Adrenal gland (tissue), 9 donors: ENCODE measurements at regions not wholly inside any gene's neighbourhood (a gene's known extent, or its start where the extent isn't known, plus 50 kb on each side); places are given as distances from the start of the nearest gene placed in this dataset.
"Not testable (repeated sequence)": the region's sequence is repeated elsewhere in the genome, so short reads cannot be mapped to it uniquely, and the experiment has no call there.

Experiments
- DNase-seq, 7 donors: peaks; one replicate each; pipeline ENCODE4 v3.0.0-alpha.2; 2019 to 2020
- H3K27ac ChIP-seq, 5 donors: fragments of 200-600 bp; sonication (generic) in 4 of 5; 1 replicate in 3 of 5; 2 replicates in 2 of 5; pipeline versions ENCODE4 v1.5.1 to v1.8.0; 2016 to 2020; ENCODE audit warnings: mild to moderate bottlenecking in 1 of 5
- H3K27me3 ChIP-seq: fragments of 200-600 bp; 2 replicates; pipeline ENCODE4 v1.8.0; 2021
- H3K36me3 ChIP-seq, 2 donors: fragments of 200-600 bp; replicated peaks in 1 of 2; 1 replicate in 1 of 2; 2 replicates in 1 of 2; pipeline versions ENCODE4 v1.5.1 to v1.8.0; 2018 to 2022
- H3K4me1 ChIP-seq, 2 donors: fragments of 200-600 bp; replicated peaks in 1 of 2; 1 replicate in 1 of 2; 2 replicates in 1 of 2; pipeline versions ENCODE4 v1.5.1 to v1.8.0; 2018 to 2021
- H3K4me3 ChIP-seq, 4 donors: fragments of 200-600 bp; sonication (generic) in 3 of 4; one replicate each; pipeline ENCODE4 v1.5.1; 2016 to 2018
- H3K9me3 ChIP-seq, 3 donors: fragments of 200-600 bp; sonication (generic) in 1 of 3; replicated peaks in 1 of 3; 1 replicate in 2 of 3; 2 replicates in 1 of 3; pipeline versions ENCODE4 v1.5.1 to v1.8.0; 2016 to 2021
- POLR2A ChIP-seq, 2 donors: fragments of 450-650 bp; IDR thresholded peaks; one replicate each; pipeline ENCODE4 v1.6.1; 2017; ENCODE audit warnings: antibody characterized with exemption in 2 of 2, mild to moderate bottlenecking in 2 of 2, moderate library complexity in 1 of 2
- WGBS, 4 donors: extraction: QIAGEN DNeasy Blood & Tissue Kit in 2 of 4; methylation state at CpG; one replicate each; pipeline versions ENCODE4 v1.1.5 to v1.1.7; 2013 to 2017; 5-methylcytosine and 5-hydroxymethylcytosine counted together
- intact Hi-C, 2 donors: fragments of 100-400 bp; cut with DNase I; formaldehyde crosslinking; loops; one replicate each; pipeline versions ENCODE4 v1.14.1 to v1.15.0; 2022 to 2023
- TF ChIP-seq, protein P1 (sequence below), 6 experiments: fragments of 450-650 bp in 4 of 6; fragments of 200-600 bp in 2 of 6; sonication (generic) in 1 of 6; IDR thresholded peaks; 1 replicate in 5 of 6; 2 replicates in 1 of 6; pipeline versions ENCODE4 v1.5.1 to v1.8.0; 2016 to 2021; ENCODE audit warnings: antibody characterized with exemption in 6 of 6, mild to moderate bottlenecking in 2 of 6, moderate library complexity in 1 of 6
- donor health status: healthy with polysubstance abuse.
- donor health status: Bipolar disorder and iron deficiency.
- donor health status: DM: yes; HTN: yes; CAD: no.
- donor health status: DM: no; HTN: no; CAD: no.
- donor health status: DM: no; HTN: no; CAD: no.

GRCh38 chrX:106281383-106281782 lies 113.3 kb downstream of the PWWP3B start:
- no peaks in the 10 kb centered on the region for H3K9me3 ChIP-seq
- no peak overlapping the region for H3K4me3 ChIP-seq
- intact Hi-C loops, result no loop called here
- TF ChIP-seq POLR2A (IDR thresholded peaks at IDR 0.05), result no peak
- TF ChIP-seq, protein P1, sequence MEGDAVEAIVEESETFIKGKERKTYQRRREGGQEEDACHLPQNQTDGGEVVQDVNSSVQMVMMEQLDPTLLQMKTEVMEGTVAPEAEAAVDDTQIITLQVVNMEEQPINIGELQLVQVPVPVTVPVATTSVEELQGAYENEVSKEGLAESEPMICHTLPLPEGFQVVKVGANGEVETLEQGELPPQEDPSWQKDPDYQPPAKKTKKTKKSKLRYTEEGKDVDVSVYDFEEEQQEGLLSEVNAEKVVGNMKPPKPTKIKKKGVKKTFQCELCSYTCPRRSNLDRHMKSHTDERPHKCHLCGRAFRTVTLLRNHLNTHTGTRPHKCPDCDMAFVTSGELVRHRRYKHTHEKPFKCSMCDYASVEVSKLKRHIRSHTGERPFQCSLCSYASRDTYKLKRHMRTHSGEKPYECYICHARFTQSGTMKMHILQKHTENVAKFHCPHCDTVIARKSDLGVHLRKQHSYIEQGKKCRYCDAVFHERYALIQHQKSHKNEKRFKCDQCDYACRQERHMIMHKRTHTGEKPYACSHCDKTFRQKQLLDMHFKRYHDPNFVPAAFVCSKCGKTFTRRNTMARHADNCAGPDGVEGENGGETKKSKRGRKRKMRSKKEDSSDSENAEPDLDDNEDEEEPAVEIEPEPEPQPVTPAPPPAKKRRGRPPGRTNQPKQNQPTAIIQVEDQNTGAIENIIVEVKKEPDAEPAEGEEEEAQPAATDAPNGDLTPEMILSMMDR (IDR thresholded peaks at IDR 0.05), result no peak
- H3K27me3 ChIP-seq, result peaks cover 11% of the 10 kb centered on the region
- H3K4me1 ChIP-seq, result no peaks in the 10 kb centered on the region
- no peak for DNase-seq
- 70 to 81% (median 75%) methylated on average over 2 of the region's 2 CpGs for WGBS, 4 donors
- no peak overlapping the region for H3K27ac ChIP-seq
- no peaks in the 10 kb centered on the region for H3K36me3 ChIP-seq

DNA sequence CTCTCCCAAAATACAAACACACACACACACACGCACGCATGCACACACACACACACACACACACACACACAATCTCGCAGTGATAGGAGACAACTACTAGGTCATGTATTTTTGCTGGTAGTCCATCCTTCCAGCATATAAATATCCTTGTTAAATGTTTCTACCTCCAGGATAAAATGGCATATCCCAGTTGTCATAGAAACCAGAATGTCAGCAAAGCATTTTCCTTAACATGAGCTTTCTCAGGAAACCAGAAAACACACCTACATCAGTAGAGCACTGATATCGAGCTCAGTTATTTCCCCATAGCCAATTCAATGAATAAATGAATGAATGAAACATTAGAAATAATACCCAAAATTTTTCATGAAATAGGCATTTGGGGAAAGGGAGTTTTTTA lies 115.7 kb downstream of the PWWP3B start:
- TF ChIP-seq, protein P1 (IDR thresholded peaks at IDR 0.05), result no peak
- no peak for TF ChIP-seq POLR2A (IDR thresholded peaks at IDR 0.05)
- intact Hi-C loops, result no loop called here
- WGBS, 4 donors, result 71 to 83% (median 75%) methylated on average over 4 of the region's 4 CpGs
- no peaks in the 10 kb centered on the region for H3K4me1 ChIP-seq
- H3K4me3 ChIP-seq, result no peak overlapping the region
- H3K27ac ChIP-seq, result no peak overlapping the region
- H3K36me3 ChIP-seq, result no peaks in the 10 kb centered on the region
- H3K27me3 ChIP-seq, result peaks cover 11% of the 10 kb centered on the region
- H3K9me3 ChIP-seq, result no peaks in the 10 kb centered on the region
- DNase-seq, result no peak

- no peak for DNase-seq
- Histone ChIP-seq H3K9me3 (no peaks in the 10 kb centered on the region), H3K27ac (no peak overlapping the region), H3K27me3 (peaks cover 8% of the 10 kb centered on the region), H3K4me1 (no peaks in the 10 kb centered on the region), H3K36me3 (no peaks in the 10 kb centered on the region), H3K4me3 (no peak overlapping the region)
- intact Hi-C loops, result no loop called here
- TF ChIP-seq, protein P1 (IDR thresholded peaks at IDR 0.05), result no peak
- no peak for TF ChIP-seq POLR2A (IDR thresholded peaks at IDR 0.05)
- 45 to 77% (median 58%) methylated on average over 2 of the region's 2 CpGs for WGBS, 4 donors
These were observed 116.4 kb downstream of the PWWP3B start for GRCh38 chrX:106284431-106285025.

DNA sequence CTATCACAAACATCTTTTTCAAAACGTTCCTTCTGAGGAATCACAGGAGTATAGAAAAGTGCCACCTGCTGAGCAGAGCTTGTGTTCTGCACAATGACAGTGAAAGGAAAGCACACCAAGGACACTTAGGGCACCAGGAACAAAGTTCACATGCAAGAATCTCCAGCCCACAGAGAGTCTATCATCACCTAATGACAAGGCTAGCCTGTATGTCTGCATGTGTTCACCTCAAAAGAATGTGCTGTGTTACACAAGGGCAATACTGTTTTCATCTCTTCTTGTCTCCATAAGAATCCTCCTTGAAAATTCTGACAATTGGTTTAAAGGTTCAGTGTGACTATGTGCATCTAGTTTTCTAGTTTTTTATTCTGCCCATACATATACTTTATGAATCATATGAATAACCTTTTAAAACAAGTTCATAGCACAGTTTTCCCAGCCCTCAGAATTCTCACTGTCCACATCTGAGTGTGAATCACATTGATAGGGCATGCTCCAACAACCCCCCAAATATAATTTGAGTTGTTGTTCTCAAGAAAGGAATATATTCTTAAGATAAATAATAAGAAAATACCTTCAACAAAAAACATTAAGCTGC lies 118.0 kb downstream of the PWWP3B start:
- no peak for TF ChIP-seq POLR2A (IDR thresholded peaks at IDR 0.05)
- TF ChIP-seq, protein P1 (IDR thresholded peaks at IDR 0.05), result no peak
- no peaks in the 10 kb centered on the region for H3K9me3 ChIP-seq
- H3K27ac ChIP-seq, result no peak overlapping the region
- intact Hi-C loops, result no loop called here
- peaks cover 4% of the 10 kb centered on the region for H3K27me3 ChIP-seq
- no peak for DNase-seq
- no peaks in the 10 kb centered on the region for H3K36me3 ChIP-seq
- WGBS, 4 donors, result 14 to 40% (median 23%) methylated on average over 1 of the region's 1 CpG
- H3K4me1 ChIP-seq, result no peaks in the 10 kb centered on the region
- no peak overlapping the region for H3K4me3 ChIP-seq

- H3K27me3 ChIP-seq, H3K4me1 ChIP-seq, H3K9me3 ChIP-seq, H3K27ac ChIP-seq, H3K36me3 ChIP-seq, intact Hi-C loops, DNase-seq, H3K4me3 ChIP-seq: not testable (repeated sequence)
- no CpG with 5 or more reads among the region's 5 CpGs for WGBS, 4 donors
These were observed 122.7 kb downstream of the PWWP3B start for GRCh38 chrX:106290778-106291177.

DNA sequence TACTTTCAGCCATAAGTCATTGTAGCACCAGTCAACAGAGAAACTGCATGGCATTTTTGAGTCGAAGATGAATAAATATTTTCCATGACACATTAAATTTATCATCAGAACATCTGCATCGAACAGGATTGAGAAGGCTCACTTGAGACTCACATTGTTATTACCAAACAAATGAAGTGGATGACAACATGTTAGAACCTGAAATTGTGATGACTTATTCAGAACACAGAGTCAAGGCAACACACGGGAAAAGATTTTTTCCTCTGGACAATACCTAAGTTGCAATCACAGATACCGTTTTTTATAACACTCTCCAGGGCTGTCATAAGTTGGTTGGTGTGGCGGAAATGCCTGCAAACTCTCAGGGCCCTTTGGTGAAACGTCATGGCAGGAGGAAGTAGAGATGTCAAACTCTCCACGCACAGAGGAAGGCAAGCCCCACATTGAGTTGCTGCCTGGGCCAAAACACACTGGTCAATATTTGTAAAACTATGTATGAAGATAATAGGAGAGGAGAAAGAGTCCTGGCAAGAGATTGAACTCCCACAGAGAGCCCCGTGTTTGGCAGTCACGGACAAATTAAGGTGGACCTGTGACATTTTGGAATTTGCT lies 123.8 kb downstream of the PWWP3B start:
- H3K27ac ChIP-seq, H3K4me3 ChIP-seq, DNase-seq, H3K36me3 ChIP-seq, H3K4me1 ChIP-seq, H3K27me3 ChIP-seq, intact Hi-C loops, H3K9me3 ChIP-seq: not testable (repeated sequence)
- no CpG with 5 or more reads among the region's 9 CpGs for WGBS, 4 donors
